Suppressor macrophage treated with lipopolysaccharide for 4 hours (primary cell): ENCODE measurements at regions not wholly inside any gene's neighbourhood (a gene's known extent, or its start where the extent isn't known, plus 50 kb on each side); places are given as distances from the start of the nearest gene placed in this dataset.
"Not testable (repeated sequence)": the region's sequence is repeated elsewhere in the genome, so short reads cannot be mapped to it uniquely, and the experiment has no call there.

ENCODE experiments used
- DNase-seq: peaks from one replicate; pipeline ENCODE4 v3.0.0-alpha.2; 2020

GRCh38 chr10:9834434-9834833 is 1183.2 kb upstream of the CELF2 start:
- DNase-seq: no peak

GRCh38 chr10:9845075-9845474 is 1172.6 kb upstream of the CELF2 start:
- no peak for DNase-seq

GRCh38 chr10:9848278-9848677 is 1169.4 kb upstream of the CELF2 start:
- no peak for DNase-seq

- no peak for DNase-seq
Observed at GRCh38 chr10:9848981-9849380, 1168.7 kb upstream of the CELF2 start.

GRCh38 chr10:9850415-9850814 is 1167.3 kb upstream of the CELF2 start:
- DNase-seq: no peak

GRCh38 chr10:9851808-9852207 is 1165.9 kb upstream of the CELF2 start:
- no peak for DNase-seq

- no peak for DNase-seq
Observed at GRCh38 chr10:9853405-9854355, 1164.0 kb upstream of the CELF2 start.

GRCh38 chr10:9855451-9855850 is 1162.2 kb upstream of the CELF2 start:
- not testable (repeated sequence) for DNase-seq

- no peak for DNase-seq
Observed at GRCh38 chr10:9858816-9859215, 1158.9 kb upstream of the CELF2 start.

GRCh38 chr10:9860045-9860444 is 1157.6 kb upstream of the CELF2 start:
- no peak for DNase-seq

GRCh38 chr10:9863559-9864121 is 1154.0 kb upstream of the CELF2 start:
- no peak for DNase-seq

GRCh38 chr10:9868499-9868898 is 1149.2 kb upstream of the CELF2 start:
- no peak for DNase-seq

- DNase-seq: no peak
Observed at GRCh38 chr10:9869205-9869604, 1148.5 kb upstream of the CELF2 start.

GRCh38 chr10:9869606-9870176 is 1148.0 kb upstream of the CELF2 start:
- DNase-seq: no peak

GRCh38 chr10:9875353-9875752 is 1142.3 kb upstream of the CELF2 start:
- no peak for DNase-seq

- no peak for DNase-seq
Observed at GRCh38 chr10:9877978-9878377, 1139.7 kb upstream of the CELF2 start.

GRCh38 chr10:9878383-9878782 is 1139.3 kb upstream of the CELF2 start:
- DNase-seq: no peak

GRCh38 chr10:9885761-9886160 is 1131.9 kb upstream of the CELF2 start:
- DNase-seq: no peak

- no peak for DNase-seq
Observed at GRCh38 chr10:9886772-9887171, 1130.9 kb upstream of the CELF2 start.

- DNase-seq: no peak
Observed at GRCh38 chr10:9895453-9895852, 1122.2 kb upstream of the CELF2 start.

- DNase-seq: no peak
Observed at GRCh38 chr10:9895981-9896380, 1121.7 kb upstream of the CELF2 start.

- no peak for DNase-seq
Observed at GRCh38 chr10:9898633-9899395, 1118.9 kb upstream of the CELF2 start.

GRCh38 chr10:9900751-9901150 is 1116.9 kb upstream of the CELF2 start:
- DNase-seq: no peak
